HFFc6 (cell line): ENCODE measurements at regions not wholly inside any gene's neighbourhood (a gene's known extent, or its start where the extent isn't known, plus 50 kb on each side); places are given as distances from the start of the nearest gene placed in this dataset.

Source experiments
- DNase-seq: peaks from one replicate; pipeline ENCODE4 v3.0.0-alpha.2; 2018
- H3K27ac Mint-ChIP-seq: 2 replicates; pipeline ENCODE4 v1.8.0; 2020; ENCODE audit warnings: mild to moderate bottlenecking, mixed read lengths
- H3K27me3 Mint-ChIP-seq: 2 replicates; pipeline ENCODE4 v1.8.0; 2021; ENCODE audit warnings: mild to moderate bottlenecking, moderate library complexity, mixed read lengths; ENCODE audit not compliant: insufficient read depth
- H3K36me3 Mint-ChIP-seq: 2 replicates; pipeline ENCODE4 v1.8.0; 2021; ENCODE audit warnings: low read depth, mixed read lengths
- H3K4me1 Mint-ChIP-seq: 2 replicates; pipeline ENCODE4 v1.8.0; 2020; ENCODE audit warnings: low read depth, mixed read lengths
- H3K4me3 Mint-ChIP-seq: 2 replicates; pipeline ENCODE4 v1.8.0; 2020; ENCODE audit warnings: mild to moderate bottlenecking, moderate library complexity, mixed read lengths
- H3K9me3 Mint-ChIP-seq: 2 replicates; pipeline ENCODE4 v1.8.0; 2020; ENCODE audit warnings: mild to moderate bottlenecking, mixed read lengths
- CTCF ChIP-seq: fragments of 200-600 bp; sonication (generic); IDR thresholded peaks from 2 replicates; pipeline ENCODE4 v1.5.0; 2021; ENCODE audit warnings: antibody characterized with exemption, mild to moderate bottlenecking

DNA sequence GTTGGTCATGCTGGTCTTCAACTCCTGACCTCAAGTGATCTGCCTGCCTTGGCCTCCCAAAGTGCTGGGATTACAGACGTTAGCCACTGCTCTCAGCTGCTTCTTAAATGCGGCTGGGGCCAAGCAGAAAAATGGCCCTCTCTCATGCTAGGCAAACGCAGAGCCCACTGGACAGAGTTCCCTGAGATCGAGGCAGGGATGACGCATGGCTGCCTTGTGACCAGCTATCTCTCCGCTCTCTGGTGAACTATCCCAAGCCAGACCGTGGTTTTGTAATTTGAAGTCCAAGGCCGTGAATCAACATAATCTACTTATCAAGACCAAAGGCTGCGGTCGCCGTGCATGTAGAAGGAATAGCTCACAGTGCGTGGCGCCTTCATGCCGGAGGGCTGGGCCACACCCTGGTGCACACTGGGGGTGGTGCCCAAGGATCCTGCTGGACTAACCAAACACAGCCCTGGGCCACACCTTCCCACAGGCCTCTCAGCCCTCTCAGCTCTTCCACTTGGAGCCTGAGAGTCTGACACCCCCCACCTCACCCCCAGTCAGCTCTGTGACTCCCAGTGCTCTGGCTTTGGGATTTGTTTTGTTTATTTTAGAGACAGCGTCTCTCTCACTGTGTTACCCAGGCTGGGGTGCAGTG is 88.1 kb upstream of the CUX1 start:
- no peak for DNase-seq
- Mint-ChIP-seq H3K36me3 (no peaks in the 10 kb centered on the region), H3K27me3 (peaks cover 18% of the 10 kb centered on the region), H3K4me3 (no peak overlapping the region), H3K4me1 (peaks cover 6% of the 10 kb centered on the region), H3K9me3 (no peaks in the 10 kb centered on the region), H3K27ac (no peak overlapping the region; the same call in 1 of the 2 replicates)
- TF ChIP-seq CTCF, result no peak

GRCh38 chr7:101731502-101732084 is 85.8 kb upstream of the CUX1 start:
- Mint-ChIP-seq H3K27ac (no peak overlapping the region), H3K27me3 (peaks cover 9% of the 10 kb centered on the region), H3K36me3 (no peaks in the 10 kb centered on the region; the same call in 1 of the 2 replicates), H3K4me3 (no peak overlapping the region), H3K4me1 (peaks cover 6% of the 10 kb centered on the region), H3K9me3 (no peaks in the 10 kb centered on the region)
- TF ChIP-seq CTCF, result no peak
- no peak for DNase-seq

DNA sequence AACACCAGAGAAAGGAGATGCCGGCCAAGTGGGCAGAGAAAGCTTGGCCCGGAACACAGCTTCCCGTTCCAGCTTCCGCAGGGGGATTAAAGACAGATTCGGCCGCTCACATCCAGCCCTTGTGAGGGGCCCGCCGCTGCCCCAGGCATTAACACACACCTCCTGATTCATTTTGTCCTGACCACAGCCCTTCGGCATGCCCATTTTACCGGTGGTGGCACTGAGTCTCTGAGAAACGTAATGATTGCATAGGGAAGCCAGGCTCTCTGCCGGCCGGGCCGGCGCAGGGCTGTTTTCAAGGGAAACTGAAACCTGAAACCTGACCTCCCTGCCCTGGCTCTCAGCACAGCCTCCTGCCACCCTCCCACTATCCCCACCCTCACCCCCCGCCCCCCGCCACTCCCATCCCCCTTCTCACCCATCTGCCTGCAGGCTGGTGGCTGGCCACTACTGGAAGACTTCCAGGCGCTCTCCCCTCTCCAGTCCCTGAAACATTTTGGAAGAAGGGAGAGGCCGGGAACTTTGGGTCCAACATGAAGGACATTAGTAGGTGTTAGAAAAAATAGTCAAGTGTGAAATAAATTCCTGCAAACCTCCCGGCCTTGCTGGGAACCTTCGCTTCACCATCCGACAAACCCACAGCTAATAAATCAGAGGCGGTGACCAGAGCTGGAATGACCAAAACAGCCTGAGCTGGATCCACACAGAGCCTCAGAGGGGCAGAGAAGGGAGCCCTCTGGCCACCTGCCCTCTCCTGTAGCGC is 83.5 kb upstream of the CUX1 start:
- H3K9me3 Mint-ChIP-seq, result no peaks in the 10 kb centered on the region
- H3K27me3 Mint-ChIP-seq, result peaks cover 12% of the 10 kb centered on the region
- DNase-seq, result no peak
- TF ChIP-seq CTCF, result no peak
- peak overlapping the region; percentile 81 for H3K4me3 Mint-ChIP-seq
- H3K27ac Mint-ChIP-seq, result peak overlapping the region; percentile 36
- peaks cover 6% of the 10 kb centered on the region for H3K4me1 Mint-ChIP-seq
- no peaks in the 10 kb centered on the region; the same call in 1 of the 2 replicates for H3K36me3 Mint-ChIP-seq

GRCh38 chr7:101736084-101736483 is 81.3 kb upstream of the CUX1 start:
- TF ChIP-seq CTCF, result no peak
- Mint-ChIP-seq H3K27ac (no peak overlapping the region), H3K27me3 (peaks cover 20% of the 10 kb centered on the region), H3K4me1 (peaks cover 6% of the 10 kb centered on the region), H3K4me3 (no peak overlapping the region), H3K9me3 (no peaks in the 10 kb centered on the region), H3K36me3 (no peaks in the 10 kb centered on the region; the same call in 1 of the 2 replicates)
- no peak for DNase-seq

DNA sequence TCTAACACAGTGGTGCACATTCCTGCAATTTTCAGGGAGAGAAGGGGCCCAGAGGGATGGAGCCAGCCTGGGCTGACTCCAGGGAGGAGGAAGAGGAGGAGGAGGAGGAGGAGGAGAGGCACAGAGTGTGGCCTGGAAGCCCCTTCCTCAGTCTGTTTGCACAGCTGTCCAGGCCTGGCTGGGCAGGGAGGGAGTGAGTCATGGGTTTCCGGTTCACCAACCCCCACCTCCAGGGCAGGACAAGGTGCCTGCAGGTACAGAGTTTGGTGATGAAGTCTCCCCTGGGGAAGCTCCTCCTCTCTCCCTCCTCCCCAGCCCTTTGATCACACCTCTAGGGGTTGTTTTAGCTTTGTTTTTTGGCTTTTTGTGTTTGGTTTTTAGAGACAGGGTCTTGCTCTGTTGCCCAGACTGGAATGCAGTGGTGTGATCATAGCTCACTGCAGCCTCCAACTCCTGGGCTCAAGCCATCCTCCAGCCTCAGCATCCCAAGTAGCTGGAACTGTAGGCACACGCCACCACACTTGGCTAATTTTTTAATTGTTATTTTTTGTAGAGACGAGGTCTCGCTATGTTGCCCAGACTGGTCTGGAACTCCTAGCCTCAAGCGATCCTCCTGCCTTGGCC is 77.5 kb upstream of the CUX1 start:
- no peaks in the 10 kb centered on the region; the same call in 1 of the 2 replicates for H3K36me3 Mint-ChIP-seq
- no peaks in the 10 kb centered on the region for H3K9me3 Mint-ChIP-seq
- no peak overlapping the region for H3K4me3 Mint-ChIP-seq
- no peaks in the 10 kb centered on the region for H3K4me1 Mint-ChIP-seq
- H3K27me3 Mint-ChIP-seq, result peaks cover 18% of the 10 kb centered on the region
- no peak for TF ChIP-seq CTCF
- H3K27ac Mint-ChIP-seq, result no peak overlapping the region
- no peak for DNase-seq
